HG03469 (cell line): ENCODE measurements at regions not wholly inside any gene's neighbourhood (a gene's known extent, or its start where the extent isn't known, plus 50 kb on each side); places are given as distances from the start of the nearest gene placed in this dataset.
A peak's percentile ranks its signal among the peaks of the same experiment; 100 is the strongest.
"Not testable (repeated sequence)": the region's sequence is repeated elsewhere in the genome, so short reads cannot be mapped to it uniquely, and the experiment has no call there.

ENCODE experiments used
- ATAC-seq: cut with Tn5 transposase; IDR thresholded peaks from one replicate; pipeline ENCODE4 v1.9.1; 2021; ENCODE audit warnings: mild to moderate bottlenecking, moderate library complexity, moderate number of reproducible peaks; ENCODE audit not compliant: unreplicated experiment

DNA sequence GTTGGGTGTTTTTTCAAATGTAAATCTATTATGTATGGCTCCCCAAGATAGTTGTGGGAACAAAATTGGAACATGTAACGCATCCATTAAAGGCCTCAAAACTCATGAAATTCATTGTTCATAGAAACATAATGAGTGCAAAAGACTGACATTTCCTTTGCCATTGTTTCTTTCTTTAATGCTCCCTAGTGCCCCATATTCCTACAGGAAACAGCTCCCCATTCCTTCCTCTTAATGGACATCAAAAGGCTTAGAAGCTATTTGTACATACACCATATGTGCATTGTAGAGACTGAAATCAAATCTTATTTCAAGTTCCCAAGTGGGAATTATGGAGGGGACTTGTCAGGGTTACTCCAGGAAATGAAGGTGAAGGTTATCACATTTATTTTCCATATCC, 139.1 kb downstream of the AHR start:
- no peak for ATAC-seq

DNA sequence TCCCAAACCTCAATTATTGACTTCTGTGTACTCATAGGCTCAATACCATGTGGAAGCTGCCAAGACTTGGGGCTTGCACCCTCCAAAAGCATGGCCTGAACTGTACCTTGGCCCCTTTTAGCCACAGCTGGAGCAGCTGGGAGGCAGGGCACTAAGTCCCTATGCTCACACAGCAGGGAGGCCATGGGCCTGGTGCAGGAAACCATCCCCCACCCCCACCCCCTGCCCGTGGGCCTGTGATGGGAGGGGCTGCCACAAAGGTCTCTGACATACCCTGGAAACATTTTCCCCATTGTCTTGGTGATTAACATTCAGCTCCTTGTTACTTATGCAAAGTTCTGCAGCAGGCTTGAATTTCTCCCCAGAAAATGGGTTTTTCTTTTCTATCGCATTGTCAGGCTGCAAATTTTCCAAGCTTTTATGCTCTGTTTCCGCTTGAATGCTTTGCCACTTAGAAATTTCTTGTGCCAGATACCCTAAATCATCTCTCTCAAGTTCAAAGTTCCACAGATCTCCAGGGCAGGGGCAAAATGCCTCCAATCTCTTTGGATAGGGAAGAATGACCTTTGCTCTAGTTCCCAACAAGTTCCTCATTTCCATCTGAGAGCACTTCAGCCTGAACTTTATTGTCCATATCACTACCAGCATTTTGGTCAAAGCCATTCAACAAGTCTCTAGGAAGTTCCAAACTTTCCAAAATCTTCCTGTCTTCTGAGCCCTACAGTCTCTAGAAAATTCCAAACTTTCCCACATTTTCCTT, 141.8 kb downstream of the AHR start:
- ATAC-seq: not testable (repeated sequence)

DNA sequence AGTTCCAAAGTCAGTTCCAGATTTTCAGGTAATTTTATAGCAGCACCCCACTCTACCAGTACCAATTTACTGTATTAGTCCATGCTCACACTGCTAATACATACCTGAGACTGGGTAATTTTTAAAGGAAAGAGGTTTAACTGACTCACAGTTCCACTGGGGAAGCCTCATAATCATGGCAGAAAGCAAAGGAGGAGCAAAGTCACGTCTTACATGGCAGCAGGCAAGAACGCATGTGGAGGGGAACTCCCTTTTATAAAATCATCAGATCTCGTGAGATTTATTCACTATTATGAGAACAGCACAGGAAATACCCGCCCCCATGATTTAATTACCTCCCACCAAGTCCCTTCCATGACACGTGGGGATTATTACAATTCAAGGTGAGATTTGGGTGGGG, 142.4 kb downstream of the AHR start:
- no peak for ATAC-seq

DNA sequence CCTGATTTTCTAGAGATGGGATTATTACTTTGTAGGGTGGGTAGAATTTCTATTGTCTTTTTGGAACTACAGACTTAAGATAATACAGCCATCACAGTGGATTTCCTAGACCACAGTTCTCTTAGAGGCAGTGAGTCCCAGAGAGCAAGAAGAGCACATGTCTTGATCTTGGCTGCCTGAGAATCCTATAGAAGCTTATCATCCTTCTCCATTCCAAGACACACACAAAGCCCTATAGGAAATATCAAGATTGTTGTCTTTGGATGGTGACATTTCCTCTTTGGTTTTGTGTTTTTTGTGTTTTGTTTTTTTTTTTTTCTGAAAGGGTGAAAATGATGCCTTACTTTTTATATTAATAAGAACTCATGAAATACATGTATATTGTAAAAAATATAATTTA, 143.1 kb downstream of the AHR start:
- no peak for ATAC-seq

DNA sequence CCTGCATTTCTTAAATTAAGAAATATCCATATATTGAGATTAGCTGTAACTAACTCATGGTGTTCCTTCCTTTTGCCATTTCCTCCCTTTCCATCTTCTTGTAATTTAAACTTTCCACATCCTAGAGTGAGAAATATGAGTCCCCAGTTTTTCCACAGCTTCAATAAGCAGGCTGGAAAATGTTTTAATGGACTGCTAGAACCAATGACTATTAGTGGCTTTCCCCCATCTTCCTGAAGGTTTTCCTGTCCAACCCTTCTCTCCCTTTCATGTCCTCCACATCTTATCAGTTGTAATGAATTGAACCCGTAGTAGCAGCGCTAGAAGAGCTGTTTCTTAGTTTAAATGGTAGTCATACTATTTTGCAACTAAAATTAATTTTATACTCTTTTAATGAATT, 145.7 kb downstream of the AHR start:
- ATAC-seq: no peak

DNA sequence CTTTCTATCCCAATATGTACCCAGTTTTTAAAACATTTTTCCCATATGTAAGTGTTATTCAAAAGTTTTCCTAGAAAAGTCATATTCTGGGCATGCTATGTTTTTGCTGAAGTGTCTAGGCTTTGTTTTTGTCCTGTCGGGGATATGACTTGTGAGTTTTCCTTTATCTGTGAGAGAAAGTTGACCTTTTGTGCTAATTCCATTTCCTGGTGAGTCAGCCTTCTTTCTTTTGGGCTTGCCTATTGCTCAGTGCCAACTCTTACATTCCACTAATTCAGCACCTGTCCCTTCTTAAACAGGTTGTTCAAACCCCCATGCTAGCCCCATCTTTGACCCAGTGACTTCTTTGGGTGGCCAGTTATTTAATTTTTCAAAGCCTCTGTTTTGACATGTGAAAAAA, 146.2 kb downstream of the AHR start:
- ATAC-seq: no peak

DNA sequence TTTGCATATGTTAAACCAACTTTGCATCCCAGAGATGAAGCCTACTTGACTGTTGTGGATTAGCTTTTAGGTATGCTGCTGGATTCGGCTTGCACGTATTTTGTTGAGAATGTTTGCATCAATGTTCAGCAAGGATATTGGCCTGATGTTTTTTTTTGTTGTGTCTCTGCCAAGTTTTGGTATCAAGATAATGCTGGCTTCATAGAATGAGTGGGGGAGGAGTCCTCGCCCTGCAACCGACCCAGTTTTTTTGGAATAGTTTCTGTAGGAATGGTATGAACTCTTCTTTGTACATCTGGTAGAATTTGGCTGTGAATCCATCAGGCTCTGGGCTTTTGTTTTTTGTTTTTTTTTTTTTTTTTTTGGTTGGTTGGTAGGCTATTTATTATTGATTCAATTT, 147.9 kb downstream of the AHR start:
- no peak for ATAC-seq

DNA sequence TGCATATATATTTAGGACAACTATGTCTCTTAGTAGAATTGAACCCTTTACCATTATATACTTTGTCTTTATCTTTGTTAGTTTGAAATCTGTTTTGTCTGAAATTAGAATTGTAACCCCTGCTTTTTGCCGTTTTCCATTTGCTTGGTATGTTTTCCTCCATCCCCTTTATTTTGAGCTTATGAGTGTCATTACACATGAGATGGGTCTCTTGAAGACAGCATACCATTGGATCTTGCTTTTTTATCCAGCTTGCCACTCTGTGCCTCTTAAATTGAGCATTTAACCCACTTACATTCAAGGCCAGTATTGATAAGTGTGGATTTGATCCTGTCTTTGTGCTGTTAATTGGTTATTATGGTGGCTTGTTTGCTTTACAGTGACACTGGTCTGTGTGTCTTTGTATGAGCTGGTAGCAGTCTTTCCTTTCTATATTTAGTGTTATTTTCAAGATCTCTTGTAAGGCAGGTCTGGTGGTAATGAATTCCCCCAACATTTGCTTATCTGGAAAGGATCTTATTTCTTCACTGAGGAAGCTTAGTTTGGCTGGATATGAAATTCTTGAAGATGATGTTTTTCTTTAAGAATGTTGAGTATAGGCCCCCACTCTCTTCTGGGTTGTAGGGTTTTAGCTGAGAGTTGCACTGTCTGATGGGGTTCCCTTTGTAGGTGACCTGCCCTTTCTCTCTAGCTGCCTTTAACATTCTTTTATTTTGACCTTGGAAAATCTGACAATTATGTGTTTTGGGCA, 149.5 kb downstream of the AHR start:
- ATAC-seq: no peak

DNA sequence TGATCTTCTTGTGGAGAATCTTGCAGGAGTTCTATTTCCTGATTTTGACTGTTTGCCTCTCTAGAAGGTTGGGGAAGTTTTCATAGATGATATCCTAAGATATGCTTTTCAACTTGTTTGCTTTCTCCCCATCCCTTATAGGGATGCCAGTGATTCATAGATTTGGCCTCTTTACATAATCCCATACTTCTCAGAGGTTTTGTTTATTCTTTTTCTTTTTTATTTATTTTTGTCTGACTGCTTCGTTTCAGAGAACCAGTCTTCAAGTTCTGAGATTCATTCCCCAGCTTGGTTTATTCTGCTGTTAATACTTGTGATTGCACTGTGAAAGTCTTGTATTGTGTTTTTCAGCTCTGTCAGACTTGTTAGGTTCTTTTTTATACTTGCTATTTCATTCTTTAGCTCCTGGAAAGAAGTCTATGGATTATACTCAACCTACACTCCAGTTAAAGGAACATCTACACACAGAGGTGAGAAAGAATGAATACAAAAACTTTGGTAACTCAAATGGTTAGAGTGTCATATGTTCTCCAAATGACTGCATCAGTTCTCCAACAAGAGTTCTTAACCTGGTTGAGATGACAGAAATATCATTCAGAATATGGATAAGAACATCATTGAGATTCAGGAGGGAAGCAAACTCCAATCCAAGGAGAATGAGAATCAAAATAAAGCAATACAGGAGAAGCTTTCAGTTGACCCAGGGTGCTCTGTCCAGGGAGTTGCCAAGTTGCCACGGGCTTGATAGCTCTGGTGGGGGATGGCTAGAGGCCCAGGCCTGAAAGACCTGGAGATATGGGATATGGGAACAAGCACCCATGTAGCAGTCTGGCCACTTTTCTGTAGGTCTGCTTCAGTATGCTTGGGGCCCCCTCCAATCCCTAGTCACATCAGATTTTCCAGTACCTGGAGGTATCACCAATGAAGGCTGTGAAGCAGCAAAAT, 150.3 kb downstream of the AHR start:
- no peak for ATAC-seq

DNA sequence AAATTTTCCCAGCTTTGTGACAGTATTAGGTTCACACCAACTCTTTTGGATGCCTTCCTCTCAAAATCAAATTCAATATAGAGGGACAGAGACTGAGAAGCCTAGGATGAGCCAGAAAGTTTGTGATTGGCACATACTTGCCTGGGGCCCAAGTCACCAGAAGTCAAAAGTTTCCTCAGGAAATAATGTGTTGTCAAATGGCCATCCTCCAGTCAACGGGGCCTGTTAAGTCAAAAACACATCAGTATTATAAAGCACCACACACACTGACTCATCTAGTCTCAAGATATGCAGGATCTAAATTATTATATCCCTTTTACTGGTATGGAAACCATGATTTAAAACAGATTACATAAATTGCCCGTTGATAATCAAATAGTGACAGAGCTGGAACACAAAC, 158.1 kb downstream of the AHR start:
- no peak for ATAC-seq

DNA sequence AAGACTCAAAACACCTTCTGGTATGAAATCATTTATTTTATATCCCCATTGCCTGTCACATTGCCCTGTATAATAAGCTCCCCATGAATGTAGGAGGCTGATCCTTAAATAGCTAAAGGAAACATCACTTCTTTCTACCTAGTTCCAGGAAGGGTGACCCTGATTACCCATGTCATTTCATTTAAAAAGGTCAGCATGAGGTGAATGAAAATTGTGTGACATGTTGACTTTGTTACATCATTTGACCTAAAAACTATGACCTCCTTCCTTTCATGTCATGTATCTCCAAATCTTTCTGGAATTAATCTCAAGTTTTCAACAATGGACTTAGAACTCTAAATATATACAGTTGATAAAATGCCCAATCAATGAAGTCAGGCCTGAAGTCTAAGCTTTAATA, 161.5 kb downstream of the AHR start:
- ATAC-seq: no peak

DNA sequence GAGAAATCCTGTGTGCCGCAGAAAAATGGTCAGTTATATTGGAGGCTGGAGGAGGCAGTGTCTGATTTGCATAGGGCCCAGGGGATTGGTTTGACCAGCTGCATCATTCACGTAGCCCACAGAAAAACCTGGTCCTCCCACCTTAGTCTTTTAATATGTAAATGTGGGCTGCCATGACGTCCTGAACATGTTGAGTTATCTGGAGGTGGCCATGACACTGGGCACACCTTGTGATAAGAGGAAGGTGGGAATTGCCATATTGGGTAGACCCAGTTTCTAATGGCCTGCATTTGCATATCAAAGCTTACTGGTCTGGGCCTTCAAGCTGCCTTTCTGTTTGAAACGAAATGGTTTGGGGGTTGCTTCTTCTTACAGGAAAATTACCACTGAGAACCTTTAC, 162.2 kb downstream of the AHR start:
- ATAC-seq: no peak

DNA sequence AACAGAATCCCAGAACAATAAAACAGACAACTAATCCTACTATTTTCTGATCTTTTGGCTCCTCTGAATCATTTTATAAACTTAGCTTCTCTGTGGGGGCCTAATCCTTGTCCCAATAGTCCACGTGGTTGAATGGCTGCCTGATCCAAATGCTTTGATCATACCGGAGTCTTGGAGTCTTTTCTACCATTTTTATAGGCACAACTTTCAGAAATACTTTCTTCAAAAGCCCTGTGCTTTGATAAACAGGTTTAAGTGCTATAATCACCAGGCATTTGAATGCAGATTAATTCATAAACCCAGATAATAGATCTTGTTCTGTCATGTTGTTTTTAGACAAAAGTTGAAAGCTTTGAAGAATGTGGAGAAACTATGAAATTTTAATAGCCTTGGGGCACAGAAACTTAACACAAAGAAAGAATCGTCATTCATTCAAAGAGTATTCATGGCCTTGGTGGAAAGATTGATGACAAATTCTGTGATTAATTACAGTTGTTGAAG, 163.7 kb downstream of the AHR start:
- ATAC-seq: no peak

DNA sequence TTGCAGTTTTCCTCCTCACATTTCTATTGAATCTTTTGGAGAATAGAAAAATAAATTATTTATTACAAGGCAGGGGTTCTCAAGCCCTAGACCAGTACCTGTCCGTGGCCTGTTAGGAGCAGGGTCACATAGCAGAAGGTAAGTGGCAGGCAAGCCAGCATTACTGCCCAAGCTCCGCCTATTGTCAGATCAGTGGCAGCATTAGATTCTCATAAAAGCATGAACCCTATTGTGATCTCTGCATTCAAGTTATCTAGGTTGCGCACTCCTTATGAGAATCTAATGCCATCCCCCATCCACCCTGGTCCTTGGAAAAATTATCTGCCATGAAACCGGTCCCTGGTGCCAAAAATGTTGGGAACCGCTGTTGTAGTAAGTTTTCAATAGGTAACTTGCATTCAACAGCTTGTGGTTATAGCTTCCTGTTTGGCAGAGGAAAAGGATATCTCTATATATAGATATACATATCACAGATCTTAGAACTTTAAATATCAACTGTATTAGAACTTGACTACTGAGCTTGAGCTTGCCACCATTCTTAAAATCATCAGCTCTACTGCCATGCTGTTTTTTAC, 165.1 kb downstream of the AHR start:
- ATAC-seq: no peak

DNA sequence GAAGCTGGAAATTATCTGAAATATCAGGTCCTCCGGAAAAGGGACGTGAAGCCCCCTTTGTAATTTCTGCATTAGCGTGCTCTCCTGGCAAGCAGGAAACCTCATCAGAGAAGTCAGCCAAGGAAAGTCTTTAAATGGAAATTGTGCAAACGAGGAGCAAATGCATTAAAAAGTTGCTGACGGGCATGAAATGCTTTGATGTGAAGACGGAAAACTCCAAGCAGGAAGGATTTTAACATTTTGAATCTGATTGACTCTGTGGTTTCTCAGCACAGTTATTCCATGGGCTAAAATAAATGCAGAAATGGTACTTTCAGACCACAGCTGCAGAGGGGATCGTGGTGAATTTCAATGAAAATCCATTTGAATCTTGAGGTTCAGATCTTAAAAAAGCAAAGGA, 167.8 kb downstream of the AHR start:
- no peak for ATAC-seq

DNA sequence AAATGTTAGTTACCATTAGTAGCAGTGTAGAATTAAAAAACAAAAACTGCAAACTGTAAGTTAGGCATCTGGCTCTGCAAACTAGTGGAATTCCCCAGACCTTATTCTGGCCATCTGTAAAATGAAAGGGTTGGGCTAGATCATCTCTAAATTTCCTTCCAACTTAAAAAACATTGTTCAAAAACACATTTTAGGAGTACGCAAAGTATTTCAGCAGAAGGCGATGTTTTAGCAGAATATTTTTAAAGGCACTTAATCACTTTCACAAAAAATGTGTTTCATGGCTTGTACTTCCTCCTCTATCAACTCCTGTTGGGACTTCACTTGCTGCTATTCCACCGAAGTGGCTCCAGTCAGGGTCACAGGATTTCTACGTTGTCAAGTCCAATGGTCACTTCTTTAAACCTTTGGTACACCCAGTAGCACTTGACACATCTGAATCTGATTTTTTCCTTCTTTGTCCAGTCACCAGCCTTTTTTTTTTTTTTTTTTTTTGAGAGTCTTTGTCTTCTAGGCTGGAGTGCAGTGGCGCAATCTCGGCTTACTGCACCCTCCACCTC, 169.0 kb downstream of the AHR start:
- ATAC-seq: no peak

DNA sequence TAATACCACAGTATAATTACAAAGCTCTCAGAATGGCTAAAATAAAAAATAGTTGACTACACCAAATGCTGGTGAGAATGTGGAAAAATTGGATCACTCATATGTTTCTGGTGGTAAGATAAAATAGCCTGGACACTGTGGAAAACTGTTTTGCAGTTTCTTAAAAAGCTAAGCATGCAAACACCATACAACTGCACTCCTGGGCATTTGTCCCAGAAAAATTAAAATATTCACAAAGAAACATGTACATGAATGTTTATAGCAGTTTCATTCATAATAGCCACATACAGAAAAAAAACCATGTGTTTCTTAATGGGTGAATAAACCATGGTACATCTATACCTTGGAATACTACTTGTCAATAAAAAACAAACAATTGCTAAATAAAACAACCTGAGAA, 172.9 kb downstream of the AHR start:
- no peak for ATAC-seq

DNA sequence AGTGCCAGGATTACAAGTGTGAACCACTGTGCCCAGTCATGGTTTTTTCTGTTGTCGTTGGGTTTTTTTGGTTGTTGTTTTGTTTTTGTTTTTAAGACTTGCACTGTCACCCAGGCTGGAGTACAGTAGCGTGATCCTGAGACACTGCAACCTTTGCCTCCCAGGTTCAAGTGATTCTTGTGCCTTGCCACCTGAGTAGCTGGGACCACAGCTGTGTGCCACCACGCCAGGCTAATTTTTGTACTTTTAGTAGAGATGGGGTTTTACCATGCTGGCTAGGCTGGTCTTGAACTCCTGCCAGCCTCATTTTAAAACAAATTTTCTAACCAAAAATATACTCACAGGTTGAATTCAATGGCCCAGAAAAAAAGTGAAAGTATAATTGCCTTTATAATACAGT, 174.1 kb downstream of the AHR start:
- peak; percentile 23 for ATAC-seq

DNA sequence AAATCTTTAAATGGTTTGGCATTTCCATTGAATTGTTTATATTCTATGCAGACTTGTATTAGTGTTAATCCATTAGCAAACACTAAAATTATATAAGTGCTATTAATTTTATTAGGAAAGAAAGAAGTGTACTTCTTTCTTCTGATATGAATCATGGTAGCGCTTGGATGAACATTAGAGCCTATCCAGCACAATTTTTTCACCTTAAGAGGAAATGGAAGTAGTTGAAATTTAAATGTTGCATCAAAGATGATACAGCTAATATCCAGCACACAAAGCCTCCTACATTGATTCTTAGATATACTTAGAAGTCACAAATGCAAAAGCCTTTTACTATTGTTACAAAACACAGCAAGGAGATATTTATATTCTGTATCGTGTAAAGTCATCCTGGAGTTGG, 174.5 kb downstream of the AHR start:
- ATAC-seq: peak; percentile 50

DNA sequence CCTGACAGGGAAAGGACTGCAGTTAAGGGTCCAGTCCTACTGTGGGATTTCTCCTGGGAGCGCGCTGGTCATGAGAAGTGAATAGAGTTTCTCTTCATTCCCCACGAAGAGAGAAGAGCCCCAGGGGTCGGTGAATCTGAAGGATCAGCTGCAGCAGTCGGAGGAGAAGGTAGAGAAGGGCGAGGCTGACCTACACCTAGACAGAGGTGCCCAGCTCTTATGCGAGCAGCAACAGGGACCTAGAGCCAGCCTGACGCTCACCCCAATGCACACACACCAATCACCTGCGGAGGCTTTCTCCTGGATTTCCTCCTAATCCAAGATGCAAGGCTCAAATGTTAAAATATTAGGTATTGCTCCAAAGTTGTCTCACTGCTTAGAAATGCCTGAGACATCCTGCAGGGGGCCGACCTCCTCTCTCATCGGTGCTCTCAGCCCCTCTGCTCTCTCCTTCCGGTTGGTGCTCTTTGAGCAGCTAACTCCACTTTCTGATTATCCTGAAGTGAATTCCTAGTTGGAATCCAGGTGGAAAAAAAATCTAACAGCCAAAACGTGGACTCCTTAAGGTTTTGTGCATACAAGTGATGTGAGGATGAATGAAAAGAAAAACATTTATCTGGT, 176.4 kb downstream of the AHR start:
- no peak for ATAC-seq
